SK-N-SH (cell line): ENCODE measurements at regions not wholly inside any gene's neighbourhood (a gene's known extent, or its start where the extent isn't known, plus 50 kb on each side); places are given as distances from the start of the nearest gene placed in this dataset.

ENCODE experiments used
- MEF2A ChIP-seq: IDR thresholded peaks from 2 replicates; pipeline ENCODE4 v1.4.0; 2012; ENCODE audit warnings: low read depth, borderline replicate concordance
- PBX3 ChIP-seq: IDR thresholded peaks from 2 replicates; pipeline ENCODE4; 2012
- POLR2AphosphoS5 ChIP-seq: IDR thresholded peaks from 2 replicates; pipeline ENCODE4 v1.6.1; 2012; ENCODE audit warnings: low read depth, low read length
- RFX5 ChIP-seq: IDR thresholded peaks from 2 replicates; pipeline ENCODE4 v1.6.1; 2012; ENCODE audit warnings: mild to moderate bottlenecking, improper control_type of control experiment, low read length
- SIN3A ChIP-seq: IDR thresholded peaks from 2 replicates; pipeline ENCODE4 v1.6.1; 2012; ENCODE audit warnings: low read depth, mild to moderate bottlenecking, low read length, moderate library complexity, borderline replicate concordance
- SMC3 ChIP-seq: IDR thresholded peaks from 2 replicates; pipeline ENCODE4 v1.6.1; 2012; ENCODE audit warnings: low read depth, low read length, improper control_type of control experiment
- TEAD4 ChIP-seq: IDR thresholded peaks from 2 replicates; pipeline ENCODE4 v1.4.0; 2012; ENCODE audit warnings: mild to moderate bottlenecking, borderline replicate concordance; ENCODE audit not compliant: insufficient read depth
- TF ChIP-seq, protein P1 (sequence below): fragments of 200-600 bp; sonication (generic); IDR thresholded peaks from 2 replicates; pipeline ENCODE4 v1.6.1; 2017; ENCODE audit warnings: antibody characterized with exemption, mild to moderate bottlenecking, moderate library complexity

- TF ChIP-seq, protein P1, sequence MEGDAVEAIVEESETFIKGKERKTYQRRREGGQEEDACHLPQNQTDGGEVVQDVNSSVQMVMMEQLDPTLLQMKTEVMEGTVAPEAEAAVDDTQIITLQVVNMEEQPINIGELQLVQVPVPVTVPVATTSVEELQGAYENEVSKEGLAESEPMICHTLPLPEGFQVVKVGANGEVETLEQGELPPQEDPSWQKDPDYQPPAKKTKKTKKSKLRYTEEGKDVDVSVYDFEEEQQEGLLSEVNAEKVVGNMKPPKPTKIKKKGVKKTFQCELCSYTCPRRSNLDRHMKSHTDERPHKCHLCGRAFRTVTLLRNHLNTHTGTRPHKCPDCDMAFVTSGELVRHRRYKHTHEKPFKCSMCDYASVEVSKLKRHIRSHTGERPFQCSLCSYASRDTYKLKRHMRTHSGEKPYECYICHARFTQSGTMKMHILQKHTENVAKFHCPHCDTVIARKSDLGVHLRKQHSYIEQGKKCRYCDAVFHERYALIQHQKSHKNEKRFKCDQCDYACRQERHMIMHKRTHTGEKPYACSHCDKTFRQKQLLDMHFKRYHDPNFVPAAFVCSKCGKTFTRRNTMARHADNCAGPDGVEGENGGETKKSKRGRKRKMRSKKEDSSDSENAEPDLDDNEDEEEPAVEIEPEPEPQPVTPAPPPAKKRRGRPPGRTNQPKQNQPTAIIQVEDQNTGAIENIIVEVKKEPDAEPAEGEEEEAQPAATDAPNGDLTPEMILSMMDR, result no peak
- TF ChIP-seq SIN3A (no peak), RFX5 (no peak), TEAD4 (no peak), POLR2AphosphoS5 (no peak), MEF2A (no peak), SMC3 (no peak), PBX3 (no peak)
These were observed 129.6 kb upstream of the INTU start for GRCh38 chr4:127503111-127503510.
